OCI-LY1 (cell line): ENCODE measurements at regions not wholly inside any gene's neighbourhood (a gene's known extent, or its start where the extent isn't known, plus 50 kb on each side); places are given as distances from the start of the nearest gene placed in this dataset.

Source experiments
- CTCF ChIP-seq: fragments of 200-600 bp; sonication (generic), shearing (Covaris generic); IDR thresholded peaks from 2 replicates; pipeline ENCODE4 v1.5.1; 2017; ENCODE audit warnings: mild to moderate bottlenecking, antibody characterized with exemption, low read length, moderate library complexity, mixed read lengths
- EZH2 ChIP-seq: fragments of 200-600 bp; sonication (generic), shearing (Covaris generic); IDR thresholded peaks from 2 replicates; pipeline ENCODE4 v1.8.0; 2017; ENCODE audit warnings: borderline replicate concordance, mixed run types, mild to moderate bottlenecking, antibody characterized with exemption, low read length, moderate library complexity, mixed read lengths

GRCh38 chr2:207450186-207450585 lies 79.6 kb upstream of the CREB1 start:
- TF ChIP-seq CTCF (no peak), EZH2 (no peak)
